ENCODE measurements at regions not wholly inside any gene's neighbourhood (a gene's known extent, or its start where the extent isn't known, plus 50 kb on each side); places are given as distances from the start of the nearest gene placed in this dataset.

DNA sequence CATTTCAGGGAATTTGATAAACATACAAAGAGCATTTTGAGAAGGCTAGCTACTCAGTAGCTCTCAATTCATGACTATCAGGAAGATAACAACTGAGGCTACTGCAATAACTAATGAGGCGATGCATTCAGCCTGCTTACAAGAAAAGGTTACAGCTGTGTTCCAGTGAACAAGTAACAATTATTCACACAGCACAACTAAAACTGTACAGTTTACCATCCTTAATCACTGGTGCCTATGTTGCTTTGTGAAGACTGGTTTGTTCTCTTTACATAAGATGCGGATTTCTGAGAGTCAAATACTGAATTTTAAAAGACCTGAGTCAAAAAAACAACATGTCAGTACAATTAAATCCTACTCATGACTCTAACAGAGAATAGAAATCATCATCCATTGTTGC lies 526.3 kb downstream of the OTOL1 start:
- Mint-ChIP-seq H3K9me3 (no peaks in the 10 kb centered on the region), H3K4me3 (no peak overlapping the region), H3K36me3 (ENCODE audit: low read depth) (no peaks in the 10 kb centered on the region), H3K27me3 (ENCODE audit: low read depth) (no peaks in the 10 kb centered on the region), H3K4me1 (no peaks in the 10 kb centered on the region), H3K27ac (no peak overlapping the region)
- TF ChIP-seq, protein P1, sequence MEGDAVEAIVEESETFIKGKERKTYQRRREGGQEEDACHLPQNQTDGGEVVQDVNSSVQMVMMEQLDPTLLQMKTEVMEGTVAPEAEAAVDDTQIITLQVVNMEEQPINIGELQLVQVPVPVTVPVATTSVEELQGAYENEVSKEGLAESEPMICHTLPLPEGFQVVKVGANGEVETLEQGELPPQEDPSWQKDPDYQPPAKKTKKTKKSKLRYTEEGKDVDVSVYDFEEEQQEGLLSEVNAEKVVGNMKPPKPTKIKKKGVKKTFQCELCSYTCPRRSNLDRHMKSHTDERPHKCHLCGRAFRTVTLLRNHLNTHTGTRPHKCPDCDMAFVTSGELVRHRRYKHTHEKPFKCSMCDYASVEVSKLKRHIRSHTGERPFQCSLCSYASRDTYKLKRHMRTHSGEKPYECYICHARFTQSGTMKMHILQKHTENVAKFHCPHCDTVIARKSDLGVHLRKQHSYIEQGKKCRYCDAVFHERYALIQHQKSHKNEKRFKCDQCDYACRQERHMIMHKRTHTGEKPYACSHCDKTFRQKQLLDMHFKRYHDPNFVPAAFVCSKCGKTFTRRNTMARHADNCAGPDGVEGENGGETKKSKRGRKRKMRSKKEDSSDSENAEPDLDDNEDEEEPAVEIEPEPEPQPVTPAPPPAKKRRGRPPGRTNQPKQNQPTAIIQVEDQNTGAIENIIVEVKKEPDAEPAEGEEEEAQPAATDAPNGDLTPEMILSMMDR (IDR thresholded peaks at IDR 0.05; ENCODE audit: unreplicated experiment in 3 of 3), result no peak

DNA sequence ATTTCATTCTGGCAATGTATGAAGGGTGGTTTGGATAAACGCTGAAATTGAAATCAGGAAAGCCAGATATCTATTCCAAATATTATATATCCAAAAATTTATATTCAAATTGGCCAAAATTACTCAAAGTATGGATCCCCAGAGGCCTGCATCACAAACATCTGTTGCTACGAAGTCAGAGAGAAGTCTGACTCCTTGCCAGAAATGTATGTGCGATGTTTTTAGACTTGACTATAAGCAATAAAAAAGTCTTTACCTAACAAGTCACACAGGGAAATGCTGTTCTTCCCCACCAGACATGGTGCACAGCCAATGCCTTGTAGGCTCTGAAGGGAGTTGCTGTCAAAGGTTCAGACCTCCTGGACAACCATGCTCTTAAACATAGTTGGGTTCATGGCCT lies 533.1 kb downstream of the OTOL1 start:
- H3K27ac Mint-ChIP-seq, result no peak overlapping the region
- H3K9me3 Mint-ChIP-seq, result no peaks in the 10 kb centered on the region
- H3K4me1 Mint-ChIP-seq, result no peaks in the 10 kb centered on the region
- H3K4me3 Mint-ChIP-seq, result no peak overlapping the region
- no peaks in the 10 kb centered on the region for H3K36me3 Mint-ChIP-seq (ENCODE audit: low read depth)
- TF ChIP-seq, protein P1 (IDR thresholded peaks at IDR 0.05; ENCODE audit: unreplicated experiment in 3 of 3), result no peak
- H3K27me3 Mint-ChIP-seq (ENCODE audit: low read depth), result no peaks in the 10 kb centered on the region

- H3K4me1 Mint-ChIP-seq, result no peaks in the 10 kb centered on the region
- H3K27me3 Mint-ChIP-seq (ENCODE audit: low read depth), result no peaks in the 10 kb centered on the region
- H3K27ac Mint-ChIP-seq, result no peak overlapping the region
- H3K9me3 Mint-ChIP-seq, result no peaks in the 10 kb centered on the region
- no peak overlapping the region for H3K4me3 Mint-ChIP-seq
- TF ChIP-seq, protein P1 (IDR thresholded peaks at IDR 0.05; ENCODE audit: unreplicated experiment in 3 of 3), result no peak
- H3K36me3 Mint-ChIP-seq (ENCODE audit: low read depth), result no peaks in the 10 kb centered on the region
Measured at GRCh38 chr3:162034368-162034767, 537.8 kb downstream of the OTOL1 start.

GRCh38 chr3:162041622-162042021 lies 545.0 kb downstream of the OTOL1 start:
- no peaks in the 10 kb centered on the region for H3K9me3 Mint-ChIP-seq
- no peak overlapping the region for H3K4me3 Mint-ChIP-seq
- no peak overlapping the region for H3K27ac Mint-ChIP-seq
- no peaks in the 10 kb centered on the region for H3K27me3 Mint-ChIP-seq (ENCODE audit: low read depth)
- H3K36me3 Mint-ChIP-seq (ENCODE audit: low read depth), result no peaks in the 10 kb centered on the region
- no peaks in the 10 kb centered on the region for H3K4me1 Mint-ChIP-seq
- TF ChIP-seq, protein P1 (IDR thresholded peaks at IDR 0.05; ENCODE audit: unreplicated experiment in 3 of 3), result no peak

GRCh38 chr3:162052636-162053035 lies 556.0 kb downstream of the OTOL1 start:
- Mint-ChIP-seq H3K27ac (no peak overlapping the region), H3K4me3 (no peak overlapping the region), H3K36me3 (ENCODE audit: low read depth) (peaks cover 1% of the 10 kb centered on the region), H3K27me3 (ENCODE audit: low read depth) (no peaks in the 10 kb centered on the region), H3K4me1 (no peaks in the 10 kb centered on the region), H3K9me3 (peaks cover 2% of the 10 kb centered on the region)
- TF ChIP-seq, protein P1 (IDR thresholded peaks at IDR 0.05; ENCODE audit: unreplicated experiment in 3 of 3), result no peak

DNA sequence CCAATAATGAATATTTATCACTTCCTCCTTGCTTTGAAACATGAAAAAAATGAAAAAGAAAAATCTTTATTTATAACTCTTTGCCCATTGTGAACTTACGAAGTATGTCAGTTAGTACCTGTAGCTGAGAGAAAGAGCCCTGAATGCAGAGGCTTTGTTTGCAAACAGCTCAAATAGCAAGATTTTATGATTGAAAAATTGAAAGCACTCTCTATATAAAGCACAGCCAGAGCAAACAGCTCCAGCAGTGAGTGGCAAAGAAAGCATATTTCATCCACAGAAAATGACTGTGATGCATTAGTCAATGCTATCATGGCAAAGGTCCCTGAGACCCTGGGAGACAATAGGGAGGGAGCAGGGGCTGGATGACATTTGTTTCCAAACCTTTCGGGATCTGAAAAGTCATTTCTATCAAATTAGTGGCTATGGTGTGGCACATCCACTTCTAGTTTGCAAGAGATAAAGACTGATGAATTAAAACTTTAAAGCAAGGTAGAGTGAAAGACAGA lies 576.1 kb downstream of the OTOL1 start:
- H3K27me3 Mint-ChIP-seq (ENCODE audit: low read depth), result no peaks in the 10 kb centered on the region
- no peak overlapping the region for H3K27ac Mint-ChIP-seq
- no peaks in the 10 kb centered on the region for H3K4me1 Mint-ChIP-seq
- H3K36me3 Mint-ChIP-seq (ENCODE audit: low read depth), result no peaks in the 10 kb centered on the region
- TF ChIP-seq, protein P1 (IDR thresholded peaks at IDR 0.05; ENCODE audit: unreplicated experiment in 3 of 3), result no peak
- no peak overlapping the region for H3K4me3 Mint-ChIP-seq
- H3K9me3 Mint-ChIP-seq, result no peaks in the 10 kb centered on the region

All from nephron (organoid).